GM12874 (cell line): ENCODE measurements at regions not wholly inside any gene's neighbourhood (a gene's known extent, or its start where the extent isn't known, plus 50 kb on each side); places are given as distances from the start of the nearest gene placed in this dataset.

ENCODE experiments used
- TF ChIP-seq, protein P1 (sequence below): IDR thresholded peaks from 2 replicates; pipeline ENCODE4 v1.5.1; 2011; ENCODE audit warnings: low read depth, mild to moderate bottlenecking, control low read depth, low read length, moderate library complexity; ENCODE audit not compliant: insufficient read depth

DNA sequence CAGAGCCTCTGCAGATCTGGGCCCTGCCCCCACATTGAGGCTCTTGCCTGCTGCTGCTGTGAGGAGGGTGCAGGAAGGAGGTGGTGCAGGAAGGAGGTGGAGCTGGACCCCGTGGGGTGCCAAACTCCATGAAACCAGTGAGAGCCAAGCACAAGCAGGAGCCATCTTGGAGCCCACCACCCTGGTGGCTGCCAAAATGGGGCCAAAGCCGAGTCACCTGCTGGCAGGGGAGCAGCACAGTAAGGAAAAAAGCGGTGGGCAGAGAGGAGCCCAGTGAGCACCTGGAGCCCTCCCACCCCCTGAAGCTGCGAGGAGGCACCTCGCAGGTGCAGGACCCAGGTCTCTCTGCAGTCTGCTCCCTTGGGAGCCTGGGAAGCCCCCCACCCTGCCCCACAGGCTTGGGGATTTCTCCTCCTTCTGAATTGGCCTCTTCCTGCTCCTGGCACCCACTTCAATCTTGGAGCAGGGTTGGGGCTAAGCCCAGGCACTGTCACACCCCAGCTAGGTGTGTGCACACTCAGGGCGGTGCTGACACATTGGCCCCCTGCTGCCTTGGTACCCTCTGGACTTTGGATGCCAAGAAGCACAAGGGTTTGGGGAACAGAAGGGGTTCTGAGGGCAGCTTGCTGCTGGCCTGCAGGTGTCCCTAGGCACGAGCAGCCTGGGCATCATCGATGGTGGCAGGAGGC lies 245.4 kb upstream of the LRRTM4 start:
- TF ChIP-seq, protein P1, sequence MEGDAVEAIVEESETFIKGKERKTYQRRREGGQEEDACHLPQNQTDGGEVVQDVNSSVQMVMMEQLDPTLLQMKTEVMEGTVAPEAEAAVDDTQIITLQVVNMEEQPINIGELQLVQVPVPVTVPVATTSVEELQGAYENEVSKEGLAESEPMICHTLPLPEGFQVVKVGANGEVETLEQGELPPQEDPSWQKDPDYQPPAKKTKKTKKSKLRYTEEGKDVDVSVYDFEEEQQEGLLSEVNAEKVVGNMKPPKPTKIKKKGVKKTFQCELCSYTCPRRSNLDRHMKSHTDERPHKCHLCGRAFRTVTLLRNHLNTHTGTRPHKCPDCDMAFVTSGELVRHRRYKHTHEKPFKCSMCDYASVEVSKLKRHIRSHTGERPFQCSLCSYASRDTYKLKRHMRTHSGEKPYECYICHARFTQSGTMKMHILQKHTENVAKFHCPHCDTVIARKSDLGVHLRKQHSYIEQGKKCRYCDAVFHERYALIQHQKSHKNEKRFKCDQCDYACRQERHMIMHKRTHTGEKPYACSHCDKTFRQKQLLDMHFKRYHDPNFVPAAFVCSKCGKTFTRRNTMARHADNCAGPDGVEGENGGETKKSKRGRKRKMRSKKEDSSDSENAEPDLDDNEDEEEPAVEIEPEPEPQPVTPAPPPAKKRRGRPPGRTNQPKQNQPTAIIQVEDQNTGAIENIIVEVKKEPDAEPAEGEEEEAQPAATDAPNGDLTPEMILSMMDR: no peak

DNA sequence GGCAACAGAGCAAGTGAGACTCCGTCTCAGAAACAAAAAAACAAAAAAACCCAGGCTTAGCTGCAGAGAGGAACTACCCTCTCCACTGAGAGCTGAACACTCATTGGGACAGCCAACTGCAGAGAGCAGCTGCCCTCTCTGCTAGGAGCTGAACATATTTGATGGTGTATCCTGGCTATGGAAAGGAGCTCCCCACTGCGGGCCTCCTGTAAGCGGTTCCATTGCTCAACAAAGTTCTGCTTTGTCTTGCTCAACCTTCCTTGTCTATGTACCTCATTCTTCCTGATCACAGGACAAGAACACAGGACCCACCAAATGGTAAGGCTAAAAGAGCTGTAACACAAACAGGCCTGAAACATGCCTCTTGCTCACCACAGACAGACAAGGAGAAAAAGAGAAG lies 246.3 kb upstream of the LRRTM4 start:
- TF ChIP-seq, protein P1: no peak

DNA sequence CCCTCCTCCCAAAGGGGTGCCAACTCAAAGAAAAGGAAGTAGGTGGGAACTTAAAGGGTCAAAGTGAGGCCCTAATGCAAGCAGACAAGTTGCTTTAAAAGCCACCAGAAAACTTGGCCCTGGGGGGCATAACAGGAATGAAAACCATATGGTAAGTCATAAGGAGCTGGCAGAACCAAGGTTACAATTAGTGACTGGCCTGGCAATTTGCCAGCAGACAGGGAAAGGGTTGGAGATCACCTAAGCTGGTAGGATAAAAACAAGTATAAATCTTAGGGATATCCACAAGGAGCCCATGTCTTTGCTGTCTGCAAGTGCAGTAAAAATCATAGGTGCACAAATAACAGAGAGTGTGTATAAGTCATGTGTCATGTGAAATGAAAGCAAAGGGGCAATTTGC lies 256.7 kb upstream of the LRRTM4 start:
- TF ChIP-seq, protein P1: no peak

DNA sequence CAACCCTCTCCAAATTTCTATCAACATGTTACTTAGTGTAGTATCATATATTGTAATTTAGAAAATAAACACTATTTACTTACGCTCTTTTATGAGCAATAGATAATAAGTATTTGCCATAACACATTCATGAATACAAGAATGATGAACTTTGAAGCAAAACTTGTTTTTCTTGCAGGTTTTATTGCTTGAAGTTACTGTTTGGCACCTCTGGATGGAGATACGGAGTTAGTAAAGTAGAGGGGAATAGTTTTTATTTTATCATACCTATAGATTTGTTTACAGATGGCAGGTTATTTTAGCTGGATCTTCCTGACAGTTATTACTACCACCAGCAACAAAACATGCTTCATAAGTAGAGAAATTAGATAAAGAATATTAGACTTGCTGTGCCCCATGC lies 274.2 kb upstream of the LRRTM4 start:
- TF ChIP-seq, protein P1: no peak

DNA sequence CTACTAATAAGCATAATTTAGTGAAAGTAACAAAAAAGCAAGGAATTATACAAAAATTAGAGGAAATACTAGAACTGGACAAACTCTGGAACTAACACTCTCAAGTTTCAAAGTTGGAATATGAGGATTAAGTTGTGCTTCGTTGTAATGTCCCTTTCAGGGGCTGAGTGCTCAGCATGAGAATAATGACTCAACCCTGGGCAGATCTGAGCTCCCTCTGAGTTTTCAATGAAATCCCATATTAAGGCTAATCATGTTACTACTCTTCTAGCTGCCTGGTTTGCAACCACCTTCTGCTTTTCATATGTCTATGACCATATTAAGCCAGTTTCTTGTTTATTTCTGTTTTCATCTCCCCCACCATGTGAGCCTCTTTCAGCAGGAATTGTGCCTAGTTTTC lies 274.9 kb upstream of the LRRTM4 start:
- TF ChIP-seq, protein P1: no peak

DNA sequence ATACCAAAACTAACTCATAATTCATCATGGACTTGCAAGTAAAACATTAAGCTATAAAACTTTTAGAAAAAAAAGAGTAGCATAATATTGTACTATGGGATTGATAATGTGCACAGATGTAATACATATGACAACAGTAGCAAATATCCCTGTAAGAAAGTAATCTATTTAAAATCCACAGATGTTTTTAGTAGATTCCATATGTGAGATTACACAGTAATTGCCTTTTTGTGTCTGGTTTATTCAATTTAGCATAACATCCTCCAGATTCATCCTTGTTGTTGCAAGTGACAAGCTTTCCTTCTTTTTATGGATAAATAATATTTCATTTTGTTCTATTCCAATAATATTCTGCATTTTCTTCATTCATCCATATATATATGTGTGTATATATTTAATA lies 278.2 kb upstream of the LRRTM4 start:
- TF ChIP-seq, protein P1: no peak

DNA sequence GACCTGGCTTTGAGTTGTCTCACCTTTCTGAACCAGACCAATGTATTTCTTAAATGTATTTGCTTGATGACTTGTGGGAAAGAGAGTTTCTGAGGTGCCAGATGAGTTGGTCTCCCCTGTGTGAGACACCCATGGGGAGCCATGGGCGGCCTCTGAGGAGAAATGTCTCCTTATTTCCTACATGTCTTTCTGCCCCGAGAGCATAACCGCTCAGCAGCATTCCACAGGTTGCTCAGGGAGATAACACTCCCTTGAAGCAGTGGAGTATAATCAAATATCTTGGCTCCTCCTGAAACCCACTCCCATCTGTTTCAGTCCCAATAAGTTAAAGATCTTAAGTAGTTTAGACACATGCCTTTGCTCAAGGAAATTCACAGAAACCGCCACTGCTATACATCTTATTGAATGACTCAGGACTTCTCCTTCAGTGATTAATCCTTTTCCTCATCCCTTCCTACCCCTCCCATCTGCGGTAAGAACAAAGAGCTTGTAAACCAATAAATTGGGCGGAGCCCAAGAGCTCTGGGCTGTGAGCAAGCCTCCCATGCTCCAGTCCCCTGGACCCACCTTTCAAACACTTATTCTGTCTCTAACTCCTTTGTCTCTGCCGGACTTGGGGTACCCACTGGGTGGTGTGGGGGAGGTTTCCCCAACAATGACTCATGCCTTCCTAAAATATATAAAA lies 285.5 kb upstream of the LRRTM4 start:
- TF ChIP-seq, protein P1: no peak
